Heart right ventricle (tissue), 16 donors: ENCODE measurements at regions not wholly inside any gene's neighbourhood (a gene's known extent, or its start where the extent isn't known, plus 50 kb on each side); places are given as distances from the start of the nearest gene placed in this dataset.
"Not testable (repeated sequence)": the region's sequence is repeated elsewhere in the genome, so short reads cannot be mapped to it uniquely, and the experiment has no call there.

Experiments used
- ATAC-seq, 8 donors: fragments of 200-7000 bp; cut with Tn5 transposase; one replicate each; pipeline ENCODE4 v1.9.1; 2020; ENCODE audit warnings: mild to moderate bottlenecking in 8 of 8, moderate library complexity in 8 of 8, moderate number of reproducible peaks in 1 of 8
- DNase-seq, 2 donors: peaks; one replicate each; pipeline ENCODE4 v3.0.0-alpha.2; 2020
- H3K27ac ChIP-seq, 10 donors: fragments of 200-600 bp; sonication (generic) in 2 of 10; one replicate each; pipeline versions ENCODE4 v1.5.0 to v1.8.0; 2020 to 2022; ENCODE audit warnings: mild to moderate bottlenecking in 3 of 10
- H3K27me3 ChIP-seq, 7 donors: fragments of 200-600 bp; one replicate each; pipeline ENCODE4 v1.8.0; 2021 to 2022; ENCODE audit warnings: mild to moderate bottlenecking in 2 of 7
- H3K36me3 ChIP-seq, 9 donors: fragments of 200-600 bp; sonication (generic) in 1 of 9; one replicate each; pipeline versions ENCODE4 v1.5.0 to v1.8.0; 2020 to 2022; ENCODE audit warnings: mild to moderate bottlenecking in 2 of 9
- H3K4me1 ChIP-seq, 9 donors: fragments of 200-600 bp; sonication (generic) in 1 of 9; one replicate each; pipeline versions ENCODE4 v1.5.0 to v1.8.0; 2020 to 2022; ENCODE audit warnings: mild to moderate bottlenecking in 4 of 9
- H3K4me3 ChIP-seq, 10 donors: fragments of 200-600 bp; sonication (generic) in 2 of 10; one replicate each; pipeline versions ENCODE4 v1.5.0 to v1.8.0; 2020 to 2022; ENCODE audit warnings: mild to moderate bottlenecking in 7 of 10, moderate library complexity in 2 of 10
- H3K9me3 ChIP-seq, 11 donors: fragments of 200-600 bp in 10 of 11; sonication (generic) in 2 of 11; one replicate each; pipeline versions ENCODE4 v1.5.0 to v1.8.0; 2013 to 2022; ENCODE audit warnings: mild to moderate bottlenecking in 2 of 11, control low read depth in 1 of 11, moderate library complexity in 1 of 11
- CTCF ChIP-seq, 9 donors: fragments of 200-600 bp; sonication (generic) in 2 of 9; IDR thresholded peaks; one replicate each; pipeline versions ENCODE4 v1.5.0 to v1.8.0; 2021 to 2022; ENCODE audit warnings: antibody characterized with exemption in 9 of 9, mild to moderate bottlenecking in 5 of 9, moderate library complexity in 1 of 9
- WGBS, 2 donors: extraction: QIAGEN DNeasy Blood & Tissue Kit; methylation state at CpG; one replicate each; pipeline ENCODE4 v1.1.7; 2013; ENCODE audit warnings: inconsistent platforms in 1 of 2; 5-methylcytosine and 5-hydroxymethylcytosine counted together
- intact Hi-C, 10 donors: fragments of 100-400 bp; cut with DNase I; formaldehyde crosslinking; loops; one replicate each; pipeline versions ENCODE4 v1.11.1 to v1.14.2; 2022
- donor health status: Arrhythmogenic right ventricular cardiomyopathy.
- donor health status: ischemic (EF 13 %, LVEDD 7.1; RV severe dilation, severe dysfunction).
- donor health status: healthy with polysubstance abuse.
- donor health status: DM: no; HTN: yes; CAD: no.
- donor health status: DM: no; HTN: no; CAD: no.
- donor health status: ischemic (EF 25% LVEDD 6.9; RV normal size, moderate dysfunction).
- donor health status: ischemic (EF 25% LVEDD 5.7; RV mildly dilated, moderate dysfunction).
- donor health status: healthy.
- donor health status: DM: yes; HTN: yes; CAD: no.
- donor health status: Ischemic cardiomyopathy.
- donor health status: ischemic (EF 35%, LVEDD 5.7; RV mildly dilated, moderate dysfunction).
- donor health status: nonischemic (EF 11% LVEDD 7.7; RV severe dilation, severe dysfunction).
- donor health status: DM: yes; HTN: yes; CAD: no.
- donor health status: PGD.
- donor health status: ischemic (EF 29% LVEDD 5.4; RV normal size, mild dysfunction).
- donor health status: nonischemic (EF 23%, LVEDD 6.1; RV moderate dilation, normal function).

DNA sequence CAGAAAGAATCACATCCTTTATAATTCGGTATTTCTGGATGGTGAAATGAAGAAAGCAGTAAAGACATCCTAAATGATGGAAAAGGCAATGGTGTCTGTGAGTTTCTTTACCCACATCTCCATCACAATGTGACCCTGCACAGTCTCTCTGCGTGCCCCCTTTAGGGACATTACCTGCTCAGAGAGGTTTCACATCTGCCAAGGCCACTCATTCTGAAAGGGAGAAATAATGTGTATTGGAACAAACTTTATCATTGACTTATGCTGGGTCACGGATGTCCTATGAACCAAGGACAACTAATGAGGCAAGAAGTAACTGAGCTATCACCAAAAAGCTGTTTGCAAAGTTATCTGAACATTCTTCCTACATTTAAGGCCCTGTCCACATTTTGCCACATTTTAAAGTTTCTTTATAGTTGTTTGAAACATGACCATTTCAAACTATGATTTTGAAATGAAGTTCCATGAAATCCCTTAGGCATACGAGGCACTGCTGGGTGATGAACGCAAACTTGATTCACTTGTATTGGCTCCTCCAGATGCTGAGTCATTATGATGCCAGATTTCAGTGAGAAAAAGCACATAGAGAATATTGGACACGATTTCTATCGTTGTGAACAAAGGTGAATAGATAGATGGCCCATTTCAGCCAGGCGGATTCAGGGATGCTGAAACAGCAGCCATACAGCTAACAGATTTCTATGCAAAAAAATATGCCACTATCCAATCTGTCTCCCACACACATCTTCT, 63.5 kb upstream of the HMGB1 start:
- Histone ChIP-seq H3K27ac (no peak overlapping the region), H3K27me3 (no peaks in the 10 kb centered on the region), H3K4me1 (no peaks in the 10 kb centered on the region), H3K36me3 (no peaks in the 10 kb centered on the region), H3K9me3 (no peaks in the 10 kb centered on the region), H3K4me3 (no peak overlapping the region)
- 89 to 94% methylated on average over 8 of the region's 8 CpGs for WGBS, 2 donors
- TF ChIP-seq CTCF (IDR thresholded peaks at IDR 0.05) = no peak
- ATAC-seq = no peak
- no peak for DNase-seq
- intact Hi-C loops = no loop called here

- Histone ChIP-seq H3K4me3 (no peak overlapping the region), H3K27ac (no peak overlapping the region), H3K9me3 (no peaks in the 10 kb centered on the region), H3K4me1 (no peaks in the 10 kb centered on the region), H3K27me3 (no peaks in the 10 kb centered on the region), H3K36me3 (no peaks in the 10 kb centered on the region)
- no peak for DNase-seq
- no peak for TF ChIP-seq CTCF (IDR thresholded peaks at IDR 0.05)
- intact Hi-C loops = no loop called here
- no peak for ATAC-seq
- 74 to 80% methylated on average over 2 of the region's 2 CpGs for WGBS, 2 donors
Observed at GRCh38 chr13:30535046-30535445, 69.3 kb upstream of the HMGB1 start.

GRCh38 chr13:30545320-30545719, 72.4 kb upstream of the USPL1 start:
- no peaks in the 10 kb centered on the region for H3K9me3 ChIP-seq
- no peak for DNase-seq
- H3K27me3 ChIP-seq = no peaks in the 10 kb centered on the region
- no peak for ATAC-seq
- H3K4me3 ChIP-seq = no peak overlapping the region
- no peak overlapping the region for H3K27ac ChIP-seq
- H3K4me1 ChIP-seq = no peaks in the 10 kb centered on the region
- no peak for TF ChIP-seq CTCF (IDR thresholded peaks at IDR 0.05)
- 98% methylated on average over 2 of the region's 2 CpGs for WGBS, 2 donors
- no peaks in the 10 kb centered on the region for H3K36me3 ChIP-seq
- intact Hi-C loops = no loop called here

- H3K4me1 ChIP-seq, H3K9me3 ChIP-seq, H3K4me3 ChIP-seq, ATAC-seq, intact Hi-C loops, H3K27ac ChIP-seq, H3K27me3 ChIP-seq, H3K36me3 ChIP-seq, DNase-seq: not testable (repeated sequence)
- WGBS, 2 donors = 61 to 67% methylated on average over 5 of the region's 5 CpGs
Observed at GRCh38 chr13:30548046-30548445, 69.7 kb upstream of the USPL1 start.

- no peaks in the 10 kb centered on the region for H3K9me3 ChIP-seq
- H3K36me3 ChIP-seq = no peaks in the 10 kb centered on the region
- peak in 6 of 9 donors; percentile 11 to 46 (median 28) for TF ChIP-seq CTCF (IDR thresholded peaks at IDR 0.05)
- 75 to 76% methylated on average over 2 of the region's 2 CpGs for WGBS, 2 donors
- H3K27me3 ChIP-seq = no peaks in the 10 kb centered on the region
- no peak overlapping the region for H3K4me3 ChIP-seq
- no peak overlapping the region for H3K27ac ChIP-seq
- ATAC-seq (no peak), DNase-seq (no peak)
- H3K4me1 ChIP-seq = no peaks in the 10 kb centered on the region
- intact Hi-C loops = loop anchor here in 1 of 10 donors (5.0 kb wide), 1 partner anchor 941 kb away; no protein-coding TSS in a partner anchor
Observed at GRCh38 chr13:30551189-30551588, 66.5 kb upstream of the USPL1 start.
